ENCODE measurements at regions not wholly inside any gene's neighbourhood (a gene's known extent, or its start where the extent isn't known, plus 50 kb on each side); places are given as distances from the start of the nearest gene placed in this dataset.

GRCh38 chr14:86946446-86946845 is 1046.5 kb downstream of the GALC start:
- TF ChIP-seq POLR2AphosphoS5 (IDR thresholded peaks at IDR 0.05; ENCODE audit: low read depth, low read length) (no peak), REST (IDR thresholded peaks at IDR 0.05; ENCODE audit: insufficient read depth in 1 of 2, low read depth in 2 of 2, low read length in 2 of 2) (no peak)

GRCh38 chr14:86944434-86944833 is 1048.5 kb downstream of the GALC start:
- TF ChIP-seq POLR2AphosphoS5 (IDR thresholded peaks at IDR 0.05; ENCODE audit: low read depth, low read length) (no peak), SIN3A (IDR thresholded peaks at IDR 0.05; ENCODE audit: borderline replicate concordance, insufficient read depth, low read length) (no peak), REST (IDR thresholded peaks at IDR 0.05; ENCODE audit: insufficient read depth in 1 of 2, low read depth in 2 of 2, low read length in 2 of 2) (no peak), FOXP2 (optimal IDR thresholded peaks at IDR 0.05; ENCODE audit: borderline replicate concordance, extremely low read depth, extremely low read length, insufficient read depth) (no peak), TAF1 (IDR thresholded peaks at IDR 0.05; ENCODE audit: borderline replicate concordance, insufficient read depth, low read length) (no peak)

- no peak for TF ChIP-seq POLR2AphosphoS5 (IDR thresholded peaks at IDR 0.05; ENCODE audit: low read depth, low read length)
- TF ChIP-seq REST (IDR thresholded peaks at IDR 0.05; ENCODE audit: insufficient read depth in 1 of 2, low read depth in 2 of 2, low read length in 2 of 2): no peak
- no peak for TF ChIP-seq TAF1 (IDR thresholded peaks at IDR 0.05; ENCODE audit: borderline replicate concordance, insufficient read depth, low read length)
- no peak for TF ChIP-seq FOXP2 (optimal IDR thresholded peaks at IDR 0.05; ENCODE audit: borderline replicate concordance, extremely low read depth, extremely low read length, insufficient read depth)
- no peak for TF ChIP-seq SIN3A (IDR thresholded peaks at IDR 0.05; ENCODE audit: borderline replicate concordance, insufficient read depth, low read length)
These were observed 1049.3 kb downstream of the GALC start for GRCh38 chr14:86943391-86944365.

- no peak for TF ChIP-seq SIN3A (IDR thresholded peaks at IDR 0.05; ENCODE audit: borderline replicate concordance, insufficient read depth, low read length)
- TF ChIP-seq POLR2AphosphoS5 (IDR thresholded peaks at IDR 0.05; ENCODE audit: low read depth, low read length): no peak
- no peak for TF ChIP-seq TAF1 (IDR thresholded peaks at IDR 0.05; ENCODE audit: borderline replicate concordance, insufficient read depth, low read length)
- TF ChIP-seq FOXP2 (optimal IDR thresholded peaks at IDR 0.05; ENCODE audit: borderline replicate concordance, extremely low read depth, extremely low read length, insufficient read depth): no peak
These were observed 1050.0 kb downstream of the GALC start for GRCh38 chr14:86942936-86943335.

- TF ChIP-seq POLR2AphosphoS5 (IDR thresholded peaks at IDR 0.05; ENCODE audit: low read depth, low read length) (no peak), TAF1 (IDR thresholded peaks at IDR 0.05; ENCODE audit: borderline replicate concordance, insufficient read depth, low read length) (no peak), SIN3A (IDR thresholded peaks at IDR 0.05; ENCODE audit: borderline replicate concordance, insufficient read depth, low read length) (no peak), FOXP2 (optimal IDR thresholded peaks at IDR 0.05; ENCODE audit: borderline replicate concordance, extremely low read depth, extremely low read length, insufficient read depth) (no peak), REST (IDR thresholded peaks at IDR 0.05; ENCODE audit: insufficient read depth in 1 of 2, low read depth in 2 of 2, low read length in 2 of 2) (no peak)
These were observed 1052.9 kb downstream of the GALC start for GRCh38 chr14:86940106-86940505.

Data from PFSK-1 (cell line).